H1 (cell line): ENCODE measurements at regions not wholly inside any gene's neighbourhood (a gene's known extent, or its start where the extent isn't known, plus 50 kb on each side); places are given as distances from the start of the nearest gene placed in this dataset.

Experiments
- JUN ChIP-seq: IDR thresholded peaks from 2 replicates; pipeline ENCODE4 v1.6.1; 2011; ENCODE audit warnings: low read depth, mild to moderate bottlenecking, improper control_type of control experiment, low read length
- KDM5A ChIP-seq: fragments of 200-600 bp; IDR thresholded peaks from 2 replicates; pipeline ENCODE4 v1.7.1; 2012; ENCODE audit warnings: mild to moderate bottlenecking, low read length, inconsistent platforms, mixed read lengths
- MAFK ChIP-seq: IDR thresholded peaks from 2 replicates; pipeline ENCODE4 v1.6.1; 2012; ENCODE audit warnings: low read depth, mild to moderate bottlenecking, improper control_type of control experiment, low read length
- NRF1 ChIP-seq: IDR thresholded peaks from 2 replicates; pipeline ENCODE4 v1.6.1; 2011; ENCODE audit warnings: mild to moderate bottlenecking, low read depth, low read length, improper control_type of control experiment
- SRF ChIP-seq: IDR thresholded peaks from 2 replicates; pipeline ENCODE4 v1.6.1; 2011; ENCODE audit warnings: mild to moderate bottlenecking, low read depth, low read length, moderate library complexity
- ZNF274 ChIP-seq: IDR thresholded peaks from 2 replicates; pipeline ENCODE4 v1.7.0; 2012; ENCODE audit warnings: low read length, borderline replicate concordance; ENCODE audit errors: extremely low read depth

DNA sequence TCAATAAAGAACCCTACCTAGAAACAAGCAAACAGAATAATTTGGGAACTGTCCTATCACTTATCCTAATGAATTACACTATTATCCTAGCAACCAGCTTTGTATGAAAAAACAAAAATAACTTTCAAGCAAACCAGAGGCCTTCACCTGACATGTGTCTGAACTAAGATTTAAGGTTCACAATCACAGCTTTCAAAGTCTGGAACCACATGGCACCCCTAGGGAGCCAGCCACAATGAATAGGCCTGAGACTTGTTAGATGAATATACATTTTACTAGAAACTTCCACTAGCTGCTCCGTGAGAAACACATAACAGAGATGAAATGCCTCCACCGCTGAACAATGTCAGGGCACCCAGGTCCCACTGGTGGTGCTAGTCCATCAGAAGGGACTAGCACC, 65.8 kb upstream of the CYP2D6 start (continued):
- no peak for TF ChIP-seq KDM5A
- no peak for TF ChIP-seq SRF
- no peak for TF ChIP-seq MAFK
- no peak for TF ChIP-seq ZNF274
- TF ChIP-seq NRF1, result no peak
- no peak for TF ChIP-seq JUN
